ENCODE measurements at regions not wholly inside any gene's neighbourhood (a gene's known extent, or its start where the extent isn't known, plus 50 kb on each side); places are given as distances from the start of the nearest gene placed in this dataset.

GRCh38 chr1:117702654-117703053 lies 96.8 kb downstream of the TENT5C start:
- TF ChIP-seq CTCF (IDR thresholded peaks at IDR 0.05), result no peak
- TF ChIP-seq POLR2A (IDR thresholded peaks at IDR 0.05), result no peak

Data from heart left ventricle (tissue), 13 donors.